ENCODE measurements at regions not wholly inside any gene's neighbourhood (a gene's known extent, or its start where the extent isn't known, plus 50 kb on each side); places are given as distances from the start of the nearest gene placed in this dataset.

- DNase-seq (ENCODE audit: low read depth): no peak
Measured at GRCh38 chr5:143497749-143498148, 94.3 kb upstream of the NR3C1 start.

GRCh38 chr5:143496943-143497342, 93.5 kb upstream of the NR3C1 start:
- DNase-seq (ENCODE audit: low read depth): no peak

- DNase-seq (ENCODE audit: low read depth): peak; percentile 65
Measured at GRCh38 chr5:143495821-143496275, 92.4 kb upstream of the NR3C1 start.

GRCh38 chr5:143495110-143495509, 91.6 kb upstream of the NR3C1 start:
- DNase-seq (ENCODE audit: low read depth): peak; percentile 18

- DNase-seq (ENCODE audit: low read depth): no peak
Measured at GRCh38 chr5:143494595-143494994, 91.1 kb upstream of the NR3C1 start.

- peak; percentile 78 for DNase-seq (ENCODE audit: low read depth)
Measured at GRCh38 chr5:143494162-143494561, 90.7 kb upstream of the NR3C1 start.

- DNase-seq (ENCODE audit: low read depth): no peak
Measured at GRCh38 chr5:143492783-143493182, 89.3 kb upstream of the NR3C1 start.

- no peak for DNase-seq (ENCODE audit: low read depth)
Measured at GRCh38 chr5:143491646-143492045, 88.2 kb upstream of the NR3C1 start.

- no peak for DNase-seq (ENCODE audit: low read depth)
Measured at GRCh38 chr5:143488381-143488780, 84.9 kb upstream of the NR3C1 start.

GRCh38 chr5:143484601-143485000, 81.1 kb upstream of the NR3C1 start:
- DNase-seq (ENCODE audit: low read depth): no peak

GRCh38 chr5:143481697-143482531, 78.4 kb upstream of the NR3C1 start:
- no peak for DNase-seq (ENCODE audit: low read depth)

- no peak for DNase-seq (ENCODE audit: low read depth)
Measured at GRCh38 chr5:143480001-143480400, 76.5 kb upstream of the NR3C1 start.

GRCh38 chr5:143479394-143479793, 75.9 kb upstream of the NR3C1 start:
- no peak for DNase-seq (ENCODE audit: low read depth)

- no peak for DNase-seq (ENCODE audit: low read depth)
Measured at GRCh38 chr5:143476601-143477211, 73.2 kb upstream of the NR3C1 start.

GRCh38 chr5:143474616-143475015, 71.1 kb upstream of the NR3C1 start:
- no peak for DNase-seq (ENCODE audit: low read depth)

- DNase-seq (ENCODE audit: low read depth): no peak
Measured at GRCh38 chr5:143473481-143473880, 70.0 kb upstream of the NR3C1 start.

GRCh38 chr5:143472576-143472975, 69.1 kb upstream of the NR3C1 start:
- DNase-seq (ENCODE audit: low read depth): no peak

- DNase-seq (ENCODE audit: low read depth): peak; percentile 17
Measured at GRCh38 chr5:143471666-143472464, 68.4 kb upstream of the NR3C1 start.

- DNase-seq (ENCODE audit: low read depth): peak; percentile 95
Measured at GRCh38 chr5:143471041-143471509, 67.6 kb upstream of the NR3C1 start.

- peak; percentile 36 for DNase-seq (ENCODE audit: low read depth)
Measured at GRCh38 chr5:143470120-143470519, 66.6 kb upstream of the NR3C1 start.

GRCh38 chr5:143469125-143469524, 65.6 kb upstream of the NR3C1 start:
- DNase-seq (ENCODE audit: low read depth): no peak

GRCh38 chr5:143466632-143467031, 63.1 kb upstream of the NR3C1 start:
- no peak for DNase-seq (ENCODE audit: low read depth)

Measured in M059J (cell line).